ENCODE measurements at regions not wholly inside any gene's neighbourhood (a gene's known extent, or its start where the extent isn't known, plus 50 kb on each side); places are given as distances from the start of the nearest gene placed in this dataset.
"Not testable (repeated sequence)": the region's sequence is repeated elsewhere in the genome, so short reads cannot be mapped to it uniquely, and the experiment has no call there.

DNA sequence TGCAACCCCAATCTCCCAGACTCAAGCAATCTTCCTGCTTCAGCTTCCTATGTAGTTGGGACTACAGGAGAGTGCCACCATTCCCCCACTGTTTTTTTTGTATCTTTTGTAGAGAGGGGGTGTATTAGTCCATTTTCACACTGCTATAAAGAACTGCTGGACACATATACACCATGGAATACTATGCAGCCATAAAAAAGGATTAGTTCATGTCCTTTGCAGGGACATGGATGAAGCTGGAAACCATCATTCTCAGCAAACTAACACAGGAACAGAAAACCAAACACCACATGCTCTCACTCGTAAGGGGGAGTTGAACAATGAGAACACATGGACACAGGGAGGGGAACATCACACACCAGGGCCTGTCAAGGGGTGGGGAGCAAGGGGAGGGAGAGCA lies 58.1 kb upstream of the HMGB1 start:
- TF ChIP-seq TAF1 (IDR thresholded peaks at IDR 0.05; ENCODE audit: borderline replicate concordance, low read depth, low read length); POLR2AphosphoS5 (IDR thresholded peaks at IDR 0.05; ENCODE audit: low read depth, low read length); POLR2A (IDR thresholded peaks at IDR 0.05; ENCODE audit: low read depth, low read length): not testable (repeated sequence)

Measured in GM12892 (cell line).